ENCODE measurements at regions not wholly inside any gene's neighbourhood (a gene's known extent, or its start where the extent isn't known, plus 50 kb on each side); places are given as distances from the start of the nearest gene placed in this dataset.

DNA sequence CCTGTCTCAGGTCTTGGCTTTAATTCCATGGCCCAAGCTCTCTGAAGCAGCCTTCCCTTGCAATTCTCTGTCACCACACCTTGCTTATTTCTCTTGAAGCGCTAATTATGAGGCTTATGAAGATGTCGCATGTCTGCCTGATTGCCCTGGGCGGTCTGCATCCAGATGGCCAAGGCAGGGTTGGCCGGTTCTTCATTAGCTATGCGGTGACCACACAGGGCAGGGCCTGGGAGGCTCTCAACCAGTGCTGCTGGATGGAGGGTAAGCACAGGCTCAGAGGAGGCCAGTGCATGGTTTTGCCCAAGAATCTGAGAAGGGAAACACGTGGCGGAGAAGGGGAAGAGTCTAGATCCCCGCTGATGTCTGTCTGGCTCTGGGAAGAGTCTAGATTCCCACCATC is 528.7 kb downstream of the CDH26 start:
- DNase-seq, result no peak

DNA sequence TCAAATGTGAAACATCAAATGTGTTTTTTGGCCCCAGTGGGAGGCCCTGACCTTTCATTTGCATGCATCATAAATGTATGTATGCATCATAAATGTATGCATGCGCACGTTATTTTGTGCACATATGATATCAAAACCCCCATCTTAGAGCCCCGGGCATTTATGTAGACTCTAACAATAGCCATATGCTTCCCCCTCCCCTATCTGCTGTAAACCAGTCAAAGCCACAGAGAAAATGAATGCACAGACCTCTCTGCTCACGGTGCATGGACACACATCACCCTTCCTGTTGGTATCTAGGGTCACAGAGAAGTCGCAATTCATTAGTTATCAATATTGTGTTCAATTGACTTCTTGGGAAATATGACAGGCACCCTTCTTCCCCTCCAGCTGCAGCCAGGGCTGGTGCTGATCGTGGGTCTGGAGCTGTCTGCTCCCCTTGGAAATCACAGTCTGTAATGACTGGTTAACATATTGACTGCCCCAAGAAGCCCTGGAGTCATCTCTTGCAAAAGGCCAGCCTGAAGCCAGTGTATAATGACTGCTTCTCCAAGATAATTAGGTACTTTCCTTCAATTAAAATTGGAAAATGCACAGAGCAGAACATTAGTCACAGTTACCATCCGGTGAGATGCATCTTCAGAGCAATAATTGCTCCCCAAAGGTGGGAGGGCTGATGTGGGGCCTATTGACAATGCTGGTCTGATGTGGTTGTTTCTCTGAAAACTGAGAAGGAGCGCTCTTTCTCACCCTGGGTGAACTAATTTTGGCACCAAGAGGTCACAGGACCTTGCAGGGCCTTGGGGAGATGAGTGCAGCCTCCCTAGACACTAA is 532.2 kb downstream of the CDH26 start:
- DNase-seq, result no peak

DNA sequence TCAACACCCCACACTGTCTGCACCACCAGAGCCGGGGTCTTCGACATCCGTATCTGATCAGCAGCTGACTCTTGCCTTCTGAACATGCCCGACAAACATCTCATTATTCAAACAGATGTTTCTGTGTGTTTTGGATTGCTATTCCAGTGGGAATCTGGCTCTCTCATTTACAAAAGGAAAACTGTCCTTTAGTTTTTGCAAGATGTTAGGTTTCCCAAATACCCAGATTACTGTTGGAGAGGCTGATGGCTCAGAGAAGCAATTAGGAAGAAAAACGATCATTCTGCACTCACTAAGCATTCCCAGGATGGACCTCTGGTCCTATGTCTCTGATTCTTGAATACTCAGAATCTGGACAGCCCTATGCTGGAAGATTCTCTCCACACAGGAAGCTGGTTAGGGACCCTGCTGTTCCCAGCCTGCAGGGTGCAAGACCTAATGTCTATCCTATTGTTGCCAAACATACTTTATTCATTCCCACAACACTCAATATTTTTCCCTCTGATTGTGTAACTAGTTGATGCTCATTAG is 532.9 kb downstream of the CDH26 start:
- no peak for DNase-seq

DNA sequence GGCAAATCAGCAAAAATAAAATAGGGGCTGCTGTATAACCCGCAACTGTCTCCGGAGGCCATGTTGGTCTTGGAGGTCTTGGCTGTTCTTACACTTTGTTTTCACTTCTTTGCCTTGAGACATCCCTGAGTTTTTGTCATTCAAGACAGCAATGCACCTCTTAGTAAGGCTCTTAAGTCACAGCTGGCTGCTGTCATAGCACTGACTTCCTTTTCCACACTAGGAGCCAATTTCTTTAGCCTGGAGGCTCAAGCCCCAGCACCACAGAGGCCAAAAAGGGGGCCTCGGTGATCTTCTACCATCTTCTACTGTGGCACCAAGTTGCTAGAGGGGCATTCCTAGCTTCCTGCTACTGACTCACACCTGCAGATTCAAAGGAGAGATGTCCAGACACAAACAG is 536.3 kb downstream of the CDH26 start:
- no peak for DNase-seq

DNA sequence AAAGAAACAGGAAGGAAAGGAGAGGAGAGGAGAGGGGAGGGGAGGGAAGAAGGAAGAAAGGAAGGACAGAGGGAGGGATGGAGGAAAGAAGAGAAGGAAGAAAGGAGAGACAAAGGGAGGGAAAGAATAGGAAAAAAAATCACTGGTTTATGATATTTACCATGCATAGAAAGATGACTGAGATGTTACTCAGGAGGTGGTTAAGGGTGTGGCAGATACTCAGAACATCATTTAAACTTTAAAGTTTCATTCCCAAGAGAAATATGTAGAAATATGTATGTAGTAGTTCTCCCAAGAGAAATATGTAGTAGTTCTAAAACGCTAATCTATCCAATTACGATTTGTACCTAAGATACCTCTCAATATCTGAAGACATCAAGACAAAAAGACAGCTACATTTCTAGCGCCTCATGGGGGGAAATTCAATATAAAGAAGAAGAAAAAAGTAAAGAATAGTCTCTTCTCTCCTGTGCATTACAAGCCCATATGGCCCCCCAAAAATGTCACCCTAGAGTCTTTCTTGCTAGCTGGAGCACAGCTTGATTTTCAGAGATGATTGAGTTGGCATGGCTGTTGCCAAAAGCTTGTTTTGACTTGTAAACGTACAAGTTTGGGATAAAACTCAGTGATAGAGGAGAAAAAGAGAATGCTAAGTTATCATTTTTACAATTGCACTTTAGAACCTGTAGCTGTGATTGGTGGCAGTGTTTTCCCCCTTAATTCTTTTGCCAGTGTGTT is 539.2 kb downstream of the CDH26 start:
- no peak for DNase-seq

DNA sequence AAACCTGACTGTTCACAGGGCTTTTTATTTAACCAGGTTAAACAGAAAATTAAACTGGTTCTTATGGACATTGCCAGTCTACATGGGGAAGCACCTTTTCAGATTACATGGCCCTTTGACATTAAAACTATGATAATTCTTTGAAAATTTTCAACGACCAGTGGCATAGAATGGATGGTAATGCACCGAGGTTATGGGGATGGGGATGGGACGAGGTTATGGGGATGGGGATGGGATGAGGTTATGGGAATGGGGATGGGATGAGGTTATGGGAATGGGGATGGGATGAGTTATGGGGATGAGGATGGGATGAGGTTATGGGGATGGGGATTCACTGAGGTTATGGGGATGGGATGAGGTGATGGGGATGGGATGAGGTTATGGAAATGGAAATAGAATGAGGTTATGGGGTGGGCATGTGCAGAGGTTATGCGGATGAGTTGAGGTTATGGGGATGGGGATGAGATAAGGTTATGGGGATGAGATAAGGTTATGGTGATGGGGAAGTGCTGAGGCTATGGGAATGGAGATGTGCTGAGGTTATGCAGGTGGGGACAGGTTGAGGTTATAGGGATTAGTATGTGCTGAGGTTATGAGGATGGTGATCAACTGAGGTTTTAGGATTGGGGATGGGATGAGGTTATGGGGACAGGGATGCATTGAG is 541.9 kb downstream of the CDH26 start:
- no peak for DNase-seq

DNA sequence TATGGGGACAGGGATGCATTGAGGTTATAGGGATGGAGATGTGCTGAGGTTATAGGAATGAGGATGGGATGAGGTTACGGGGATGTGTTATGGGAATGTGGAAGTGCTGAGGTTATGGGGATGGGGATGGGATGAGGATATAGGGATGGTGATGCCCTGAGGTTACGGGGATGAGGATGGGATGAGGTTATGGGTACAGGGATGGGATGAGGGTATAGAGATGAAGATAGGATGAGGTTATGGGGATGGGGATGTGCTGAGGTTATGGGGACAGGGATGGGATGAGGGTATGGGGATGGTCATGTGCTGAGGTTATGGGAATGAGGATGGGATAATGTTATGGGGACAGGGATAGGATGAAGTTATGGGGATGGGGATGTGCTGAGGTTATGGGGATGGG is 542.8 kb downstream of the CDH26 start:
- no peak for DNase-seq

DNA sequence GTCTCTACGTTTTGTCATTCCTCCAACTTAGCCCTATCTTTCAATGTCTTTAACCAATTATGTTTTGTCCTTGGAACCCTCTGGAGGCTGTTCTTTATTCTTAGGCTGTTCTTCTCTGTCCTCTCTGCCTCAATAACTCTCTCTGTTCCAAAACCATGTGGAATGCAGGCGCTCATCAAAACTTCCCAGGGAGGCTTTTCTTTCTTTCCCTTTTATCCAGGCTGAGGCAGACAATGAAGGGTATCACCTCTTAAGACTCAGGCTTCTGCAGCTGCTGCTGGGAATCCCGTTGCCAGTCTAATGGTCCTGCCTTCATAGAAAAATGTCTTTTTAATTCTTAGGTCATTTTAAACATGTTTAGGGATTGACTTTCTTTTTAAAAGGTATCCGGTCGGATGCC is 544.7 kb downstream of the CDH26 start:
- no peak for DNase-seq

DNA sequence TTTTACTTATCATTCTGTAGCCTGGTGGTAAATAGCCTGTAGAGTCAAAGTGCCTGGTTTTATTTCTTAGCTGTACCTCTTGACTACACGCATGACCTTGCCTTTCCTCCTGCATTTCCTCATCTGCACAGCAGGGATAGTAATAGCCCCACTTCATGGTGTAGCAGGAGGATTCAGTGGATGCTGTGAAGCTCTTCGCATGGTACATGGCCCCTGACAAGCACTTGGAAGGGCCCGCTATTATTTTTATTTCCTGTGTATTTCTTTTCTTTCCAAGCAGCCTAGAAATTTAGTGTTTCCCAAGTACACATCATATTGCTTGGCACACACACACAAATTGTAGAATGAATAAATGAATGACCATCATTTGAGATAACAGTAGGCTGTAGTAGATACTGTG is 547.2 kb downstream of the CDH26 start:
- DNase-seq, result no peak

DNA sequence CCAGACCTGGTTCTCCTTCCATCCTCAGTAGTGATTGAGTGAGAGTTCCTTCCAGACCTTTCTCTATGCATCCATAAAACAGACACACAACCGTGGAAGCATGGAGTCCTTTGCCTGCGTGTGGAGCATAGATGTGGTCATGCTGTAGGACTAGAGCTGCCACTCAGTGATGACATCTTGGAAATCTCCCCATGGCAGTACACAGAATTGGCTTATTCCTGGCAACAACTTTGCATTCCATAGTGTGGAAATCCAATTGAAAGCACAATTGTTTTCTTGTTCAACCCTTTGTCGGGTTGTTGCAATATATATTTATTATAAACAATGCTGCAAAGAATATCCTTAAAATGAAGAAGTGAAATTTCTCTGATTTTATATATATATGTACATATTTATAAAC is 547.8 kb downstream of the CDH26 start:
- no peak for DNase-seq

DNA sequence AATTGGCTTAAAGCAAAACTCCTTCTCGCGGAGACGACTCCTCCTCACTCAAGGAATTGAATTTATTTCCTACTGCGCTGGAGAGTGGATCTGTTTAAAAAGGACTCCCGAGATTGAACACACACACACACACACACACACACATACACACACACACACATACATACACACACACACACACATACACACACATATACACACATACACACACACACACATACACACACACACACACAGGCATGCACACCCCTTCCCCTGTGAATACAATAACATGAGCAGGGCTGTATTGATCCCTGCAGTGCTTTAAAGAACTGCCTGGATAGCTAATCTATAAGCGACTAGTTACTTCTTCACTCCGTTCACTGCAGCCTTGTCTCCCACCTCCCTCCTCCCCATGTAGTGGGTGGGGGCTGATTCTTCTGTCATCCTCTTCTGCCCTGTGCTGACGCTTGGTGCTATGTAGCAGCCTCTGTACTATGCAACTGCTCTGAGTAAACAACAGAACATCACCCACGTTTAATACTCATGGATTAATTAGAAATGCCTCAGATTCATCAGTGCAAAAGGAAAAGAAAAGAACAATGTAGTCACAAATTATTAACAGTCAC is 549.0 kb downstream of the CDH26 start:
- no peak for DNase-seq

DNA sequence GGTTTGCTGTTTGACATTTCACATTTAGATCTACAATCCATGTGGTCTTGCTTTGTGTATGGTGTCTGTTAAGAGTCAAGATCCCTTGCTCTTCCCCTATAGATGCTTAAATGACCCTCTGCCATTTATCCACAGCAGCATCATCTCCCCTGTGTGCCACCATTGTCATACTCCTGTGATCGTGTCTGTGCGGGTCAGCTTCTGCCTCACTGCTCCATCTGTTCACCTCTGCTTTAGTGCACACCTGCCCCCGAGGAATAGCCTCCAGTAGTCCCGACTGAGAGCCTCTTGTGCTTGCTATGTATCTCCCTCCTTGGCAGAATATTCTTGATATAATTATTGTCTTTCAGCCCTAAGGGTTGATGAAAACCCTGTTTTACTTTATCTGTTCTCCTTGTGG is 551.2 kb downstream of the CDH26 start:
- DNase-seq, result no peak

DNA sequence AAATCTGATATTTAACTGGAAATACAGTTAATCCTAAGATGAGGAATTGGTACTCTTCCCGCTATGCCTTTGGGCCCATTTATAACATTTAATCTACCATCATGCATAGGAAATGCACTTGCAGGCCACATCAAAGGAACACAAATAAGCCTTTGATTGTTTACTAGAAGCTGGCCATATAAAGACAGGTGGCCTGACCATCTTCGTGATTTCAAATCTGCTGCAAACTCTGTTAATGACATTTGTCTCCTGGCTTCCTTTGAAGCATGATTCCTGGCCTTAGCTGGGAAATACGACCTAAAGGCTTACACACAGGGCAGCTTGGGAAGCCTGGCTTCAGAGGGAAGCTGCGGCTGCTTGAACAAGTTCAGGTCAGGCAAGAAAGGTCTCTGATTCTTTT is 552.1 kb downstream of the CDH26 start:
- no peak for DNase-seq

DNA sequence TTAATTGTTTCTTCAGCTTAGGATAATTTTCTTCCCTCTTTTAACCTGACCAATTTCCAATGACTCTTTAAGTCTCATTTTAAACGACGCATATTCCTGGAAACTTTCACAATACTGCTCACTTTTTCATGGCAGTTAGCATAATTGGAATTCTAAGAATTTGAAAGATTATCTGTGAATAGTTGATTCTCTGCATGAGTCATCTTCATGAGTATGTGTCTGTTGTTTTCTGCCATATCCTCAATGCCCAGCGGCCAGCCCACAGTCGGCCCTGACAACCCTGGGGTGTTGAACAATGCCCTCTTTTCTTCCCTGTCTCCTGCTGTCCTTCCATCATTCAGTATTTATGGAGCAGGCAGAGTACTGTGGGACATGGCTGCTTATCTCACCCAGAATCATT is 554.2 kb downstream of the CDH26 start:
- no peak for DNase-seq

DNA sequence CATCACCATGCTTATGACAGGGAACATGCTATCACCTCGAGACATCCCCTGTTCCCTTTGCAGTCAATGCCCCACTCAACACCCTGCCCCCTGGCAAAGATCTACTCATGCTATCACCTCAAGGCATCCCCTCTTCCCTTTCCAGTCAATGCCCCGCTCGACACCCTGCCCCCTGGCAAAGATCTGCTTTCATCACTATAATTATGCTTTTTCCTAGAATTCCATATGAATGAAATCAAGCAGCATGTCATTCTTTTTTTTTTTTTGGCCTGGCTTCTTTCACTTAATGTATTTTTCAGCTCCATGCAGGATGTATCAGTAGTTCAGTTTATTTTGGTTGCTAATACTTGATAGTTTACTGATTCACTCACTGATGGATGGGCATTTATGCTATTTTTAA is 554.9 kb downstream of the CDH26 start:
- no peak for DNase-seq

DNA sequence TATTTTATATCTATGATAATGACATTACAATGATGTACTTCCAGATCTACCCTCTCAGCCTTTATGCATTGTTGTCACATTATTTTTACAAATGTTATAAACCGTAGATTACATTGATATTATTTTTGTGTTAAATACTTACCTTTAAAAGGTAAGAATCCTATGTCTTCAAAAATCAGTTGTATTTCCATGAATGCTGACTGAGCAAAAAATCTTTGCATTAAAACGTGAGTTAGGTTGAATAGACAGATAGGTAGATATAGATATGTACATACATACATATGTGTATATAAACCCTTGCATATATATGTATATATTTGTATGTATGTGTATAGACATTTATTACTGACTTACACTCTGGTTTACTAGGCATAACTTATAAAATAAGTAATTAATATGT is 558.2 kb downstream of the CDH26 start:
- no peak for DNase-seq

DNA sequence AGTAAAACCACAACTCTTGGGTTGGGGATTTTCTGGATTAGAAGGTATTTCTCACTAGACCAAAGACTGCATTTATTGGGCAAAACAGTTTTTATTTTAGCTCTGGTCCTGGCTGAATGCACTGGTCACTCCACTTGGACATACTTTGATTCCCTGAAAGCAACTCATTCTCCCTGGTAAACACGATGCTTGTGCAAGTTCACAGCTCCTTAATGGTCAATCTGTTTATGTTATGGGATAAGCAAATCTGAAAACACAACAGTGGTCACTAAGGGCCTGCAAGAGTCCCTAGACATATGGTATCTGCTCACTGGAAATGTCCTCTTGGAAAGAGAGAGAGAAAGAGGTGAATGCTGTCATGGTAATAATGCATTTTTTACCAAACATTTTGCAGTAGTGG is 559.8 kb downstream of the CDH26 start:
- no peak for DNase-seq

DNA sequence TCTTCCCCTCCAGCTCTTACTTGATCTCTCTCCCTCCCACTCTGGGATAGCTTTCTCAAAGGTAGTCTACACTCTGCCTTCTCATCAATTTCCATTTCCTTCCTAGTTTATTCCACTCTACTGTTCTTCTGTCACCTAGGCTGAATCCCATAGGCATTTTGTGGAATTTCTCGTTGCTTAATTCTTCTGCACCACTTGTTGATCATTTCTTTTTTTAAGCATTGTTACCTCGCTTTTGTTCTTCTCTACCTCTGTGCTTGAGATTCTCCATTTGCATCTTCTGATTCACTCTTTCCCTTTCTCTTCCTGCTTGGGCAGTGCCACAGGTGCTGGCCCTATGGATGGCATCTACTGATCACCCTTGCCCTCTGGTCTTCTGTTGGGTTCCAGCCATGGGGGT is 567.2 kb downstream of the CDH26 start:
- DNase-seq, result no peak

DNA sequence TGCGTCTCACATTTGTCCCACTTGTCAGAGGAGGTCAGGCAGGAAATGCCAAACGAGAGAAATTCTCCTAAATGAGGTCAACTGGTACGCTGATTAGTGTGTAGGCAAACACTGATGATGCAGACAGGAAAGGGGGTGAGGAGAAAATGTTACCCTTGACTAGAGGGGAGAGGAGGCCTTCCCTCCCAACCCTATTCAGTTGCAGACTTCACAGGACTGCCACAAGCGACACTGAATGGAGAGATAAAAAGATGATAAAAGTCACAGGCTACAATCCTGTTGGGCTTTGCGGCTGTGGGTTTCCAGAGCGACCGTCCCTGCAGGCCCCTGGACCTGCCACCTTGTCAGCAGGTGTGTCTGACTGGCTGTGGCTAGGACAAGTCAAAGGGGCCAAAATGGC is 569.4 kb downstream of the CDH26 start:
- DNase-seq, result no peak

DNA sequence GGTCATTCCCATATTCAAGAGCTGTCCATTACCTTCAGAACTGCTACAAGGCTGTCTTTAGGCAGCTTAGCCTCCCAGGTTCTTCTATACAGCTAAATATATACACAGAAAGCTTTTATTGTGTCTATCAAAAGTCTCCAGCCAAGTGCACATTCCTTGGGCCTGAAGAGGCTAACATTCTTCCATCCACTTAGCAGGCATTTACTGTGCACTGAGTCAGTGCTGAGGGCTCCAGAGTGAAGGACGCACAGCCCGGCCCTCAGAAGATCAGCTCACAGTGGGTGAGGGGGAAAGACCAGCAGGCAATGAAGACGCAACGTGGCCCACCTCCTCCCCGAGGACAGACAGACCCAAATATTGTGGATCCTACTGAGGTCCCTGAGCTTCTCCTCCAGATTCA is 569.9 kb downstream of the CDH26 start:
- DNase-seq, result no peak

DNA sequence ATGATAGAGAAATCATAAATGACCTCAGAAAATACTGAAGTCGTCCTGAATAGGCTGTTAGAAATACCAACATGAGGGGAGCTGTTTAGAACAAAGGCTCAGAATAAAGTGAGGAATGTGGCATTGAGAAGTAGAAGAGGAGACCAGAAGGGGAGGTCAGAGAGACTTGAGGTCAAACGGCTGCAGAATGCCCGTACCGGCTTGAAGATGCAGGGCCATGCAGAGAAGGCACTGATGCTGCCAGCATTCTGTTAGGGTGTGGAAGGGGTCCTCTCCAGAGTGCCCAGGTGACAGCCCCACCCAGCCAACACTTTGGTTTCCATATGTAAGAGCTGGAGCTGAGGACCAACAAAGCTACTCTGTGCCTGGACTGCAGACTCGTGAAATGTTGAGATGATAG is 570.9 kb downstream of the CDH26 start:
- no peak for DNase-seq

DNA sequence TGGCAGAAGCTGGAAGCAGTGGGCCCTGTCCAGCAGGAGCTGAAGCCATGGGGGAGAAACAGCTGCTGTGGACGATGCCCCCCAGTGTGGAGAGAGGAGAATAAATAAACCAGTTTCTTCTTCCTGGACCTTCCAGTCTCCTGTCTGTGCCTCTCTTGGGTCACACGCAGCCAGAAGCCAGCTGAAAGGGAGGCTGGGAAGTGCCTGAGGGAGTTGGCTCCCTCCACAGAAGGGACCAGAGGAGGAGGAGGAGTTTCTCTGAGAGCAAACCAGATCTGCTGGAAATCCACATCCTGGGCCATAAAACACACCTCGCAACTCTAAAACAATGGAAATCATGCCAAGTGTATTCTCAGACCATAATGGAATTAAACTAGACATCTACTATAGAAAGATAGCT is 577.0 kb downstream of the CDH26 start:
- DNase-seq, result no peak

DNA sequence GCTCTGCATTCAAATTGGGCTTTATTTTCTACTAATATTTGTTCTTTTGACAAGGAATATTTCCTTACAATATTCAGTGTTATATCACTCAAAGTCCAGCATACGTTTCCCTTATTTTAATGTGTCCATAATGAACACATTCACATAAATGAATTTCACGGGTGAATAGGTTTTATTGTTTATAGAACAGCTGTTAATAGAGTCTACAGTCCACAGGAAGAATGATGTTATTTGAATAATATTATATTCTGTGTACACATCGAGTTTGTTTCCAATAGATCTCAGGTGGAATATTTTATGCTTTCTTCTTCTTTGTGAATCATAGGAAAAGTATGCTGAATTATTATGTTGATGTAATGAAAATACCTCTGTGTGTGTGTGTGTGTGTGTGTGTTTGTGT is 582.4 kb downstream of the CDH26 start:
- DNase-seq, result no peak

Data from DMS 273 treated with DMSO at 0.1 percent for 48 hours (cell line).